ENCODE measurements at regions not wholly inside any gene's neighbourhood (a gene's known extent, or its start where the extent isn't known, plus 50 kb on each side); places are given as distances from the start of the nearest gene placed in this dataset.

GRCh38 chr7:91644256-91644655 lies 236.2 kb downstream of the MTERF1 start:
- TF ChIP-seq CTCF (IDR thresholded peaks at IDR 0.05) (no peak), POLR2A (IDR thresholded peaks at IDR 0.05) (no peak)
